ENCODE measurements at regions not wholly inside any gene's neighbourhood (a gene's known extent, or its start where the extent isn't known, plus 50 kb on each side); places are given as distances from the start of the nearest gene placed in this dataset.

DNA sequence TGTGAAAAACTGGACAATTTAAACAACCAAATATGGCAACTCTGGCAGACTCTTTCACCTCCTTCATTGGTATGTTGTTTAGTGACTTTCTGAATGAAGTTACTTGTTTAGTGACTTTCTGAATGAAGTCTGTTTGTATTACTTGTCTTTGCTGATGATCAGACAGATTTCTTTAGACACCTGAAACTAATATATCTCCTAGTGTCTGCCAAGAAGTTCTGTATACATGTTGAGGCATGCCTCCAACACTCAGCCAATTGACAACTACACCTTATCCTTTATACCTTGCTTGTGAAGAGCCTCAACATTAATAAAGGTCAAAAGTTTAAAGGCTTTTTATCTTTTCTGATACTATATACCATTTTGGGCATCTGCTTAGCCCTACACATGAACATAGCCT, 725.4 kb upstream of the EPHA7 start:
- TF ChIP-seq, protein P1, sequence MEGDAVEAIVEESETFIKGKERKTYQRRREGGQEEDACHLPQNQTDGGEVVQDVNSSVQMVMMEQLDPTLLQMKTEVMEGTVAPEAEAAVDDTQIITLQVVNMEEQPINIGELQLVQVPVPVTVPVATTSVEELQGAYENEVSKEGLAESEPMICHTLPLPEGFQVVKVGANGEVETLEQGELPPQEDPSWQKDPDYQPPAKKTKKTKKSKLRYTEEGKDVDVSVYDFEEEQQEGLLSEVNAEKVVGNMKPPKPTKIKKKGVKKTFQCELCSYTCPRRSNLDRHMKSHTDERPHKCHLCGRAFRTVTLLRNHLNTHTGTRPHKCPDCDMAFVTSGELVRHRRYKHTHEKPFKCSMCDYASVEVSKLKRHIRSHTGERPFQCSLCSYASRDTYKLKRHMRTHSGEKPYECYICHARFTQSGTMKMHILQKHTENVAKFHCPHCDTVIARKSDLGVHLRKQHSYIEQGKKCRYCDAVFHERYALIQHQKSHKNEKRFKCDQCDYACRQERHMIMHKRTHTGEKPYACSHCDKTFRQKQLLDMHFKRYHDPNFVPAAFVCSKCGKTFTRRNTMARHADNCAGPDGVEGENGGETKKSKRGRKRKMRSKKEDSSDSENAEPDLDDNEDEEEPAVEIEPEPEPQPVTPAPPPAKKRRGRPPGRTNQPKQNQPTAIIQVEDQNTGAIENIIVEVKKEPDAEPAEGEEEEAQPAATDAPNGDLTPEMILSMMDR (IDR thresholded peaks at IDR 0.05; ENCODE audit: extremely low read depth in 1 of 2, insufficient read depth in 1 of 2, low read depth in 1 of 2, low read length in 2 of 2): no peak
- no peak for TF ChIP-seq MYC (IDR thresholded peaks at IDR 0.05; ENCODE audit: low read depth, low read length)
- no peak for TF ChIP-seq POLR2A (IDR thresholded peaks at IDR 0.05; ENCODE audit: low read depth, low read length)
- TF ChIP-seq POLR2AphosphoS5 (IDR thresholded peaks at IDR 0.05; ENCODE audit: insufficient read depth, low read depth, low read length): no peak
- TF ChIP-seq, protein P2, sequence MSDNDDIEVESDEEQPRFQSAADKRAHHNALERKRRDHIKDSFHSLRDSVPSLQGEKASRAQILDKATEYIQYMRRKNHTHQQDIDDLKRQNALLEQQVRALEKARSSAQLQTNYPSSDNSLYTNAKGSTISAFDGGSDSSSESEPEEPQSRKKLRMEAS (IDR thresholded peaks at IDR 0.05; ENCODE audit: insufficient read depth, insufficient read length): no peak
